ENCODE measurements at regions not wholly inside any gene's neighbourhood (a gene's known extent, or its start where the extent isn't known, plus 50 kb on each side); places are given as distances from the start of the nearest gene placed in this dataset.

- no peak for TF ChIP-seq EZH2 (IDR thresholded peaks at IDR 0.05; ENCODE audit: borderline replicate concordance, insufficient read depth, low read depth, low read length, poor library complexity, severe bottlenecking)
- TF ChIP-seq CTCF (IDR thresholded peaks at IDR 0.05), result no peak
Measured at GRCh38 chr3:17994167-17994566, 251.7 kb upstream of the TBC1D5 start.

All from B cell (primary cell).